HL-60 (cell line): ENCODE measurements at regions not wholly inside any gene's neighbourhood (a gene's known extent, or its start where the extent isn't known, plus 50 kb on each side); places are given as distances from the start of the nearest gene placed in this dataset.

ENCODE experiments used
- DNase-seq, 2 experiments: peaks; one replicate each; pipeline ENCODE4 v3.0.0-alpha.2; 2010 to 2020; ENCODE audit warnings: low read depth in 1 of 2, low spot score in 1 of 2
- H3K27ac ChIP-seq: fragments of 250-450 bp; sonication (Bioruptor Pico); replicated peaks from 2 replicates; pipeline ENCODE4 v1.5.1; 2020; ENCODE audit warnings: mild to moderate bottlenecking, moderate library complexity
- H3K27me3 ChIP-seq: fragments of 250-450 bp; sonication (Bioruptor Pico); 2 replicates; pipeline ENCODE4 v1.5.1; 2021; ENCODE audit warnings: mild to moderate bottlenecking, moderate library complexity; ENCODE audit not compliant: insufficient read depth, poor library complexity, severe bottlenecking
- H3K4me3 ChIP-seq: replicated peaks from 2 replicates; pipeline ENCODE4 v1.5.1; 2011; ENCODE audit warnings: mild to moderate bottlenecking, control low read depth, low read length; ENCODE audit not compliant: insufficient read depth
- CTCF ChIP-seq: IDR thresholded peaks from one replicate; pipeline ENCODE4 v1.5.1; 2011; ENCODE audit warnings: low read length, control low read depth, inconsistent platforms; ENCODE audit not compliant: insufficient read depth
- GABPA ChIP-seq: IDR thresholded peaks from 2 replicates; pipeline ENCODE4 v1.6.1; 2012; ENCODE audit warnings: low read depth
- POLR2AphosphoS5 ChIP-seq: IDR thresholded peaks from 2 replicates; pipeline ENCODE4 v1.6.1; 2012; ENCODE audit warnings: low read depth
- REST ChIP-seq: IDR thresholded peaks from 2 replicates; pipeline ENCODE4 v1.6.1; 2012; ENCODE audit warnings: low read depth; ENCODE audit not compliant: insufficient replicate concordance
- SPI1 ChIP-seq: IDR thresholded peaks from 2 replicates; pipeline ENCODE4 v1.6.1; 2012; ENCODE audit warnings: low read depth, mild to moderate bottlenecking, borderline replicate concordance

- no peak overlapping the region for H3K27ac ChIP-seq
- no peaks in the 10 kb centered on the region for H3K27me3 ChIP-seq
- no peak for DNase-seq
- no peak for TF ChIP-seq GABPA
- H3K4me3 ChIP-seq: no peak overlapping the region
Measured at GRCh38 chr10:20363684-20364083, 533.4 kb downstream of the NEBL start.

GRCh38 chr10:20355915-20356314 lies 539.7 kb downstream of the PLXDC2 start:
- no peak for DNase-seq
- TF ChIP-seq CTCF: no peak
- no peak for TF ChIP-seq REST
- no peak for TF ChIP-seq POLR2AphosphoS5
- TF ChIP-seq GABPA: no peak
- no peak for TF ChIP-seq SPI1
- H3K27me3 ChIP-seq: no peaks in the 10 kb centered on the region
- no peak overlapping the region for H3K27ac ChIP-seq
- no peak overlapping the region for H3K4me3 ChIP-seq

- no peak for DNase-seq
- TF ChIP-seq POLR2AphosphoS5 (no peak), SPI1 (no peak), CTCF (no peak)
- no peaks in the 10 kb centered on the region for H3K27me3 ChIP-seq
- no peak overlapping the region for H3K27ac ChIP-seq
- H3K4me3 ChIP-seq: no peak overlapping the region
Measured at GRCh38 chr10:20355011-20355410, 538.8 kb downstream of the PLXDC2 start.

- H3K27me3 ChIP-seq: no peaks in the 10 kb centered on the region
- TF ChIP-seq SPI1 (no peak), POLR2AphosphoS5 (no peak)
Measured at GRCh38 chr10:20354166-20354565, 537.9 kb downstream of the PLXDC2 start.

GRCh38 chr10:20350509-20350908 lies 534.3 kb downstream of the PLXDC2 start:
- Histone ChIP-seq H3K27ac (no peak overlapping the region), H3K27me3 (no peaks in the 10 kb centered on the region), H3K4me3 (no peak overlapping the region)
- DNase-seq: no peak
- TF ChIP-seq REST (no peak), CTCF (no peak), POLR2AphosphoS5 (no peak), GABPA (no peak), SPI1 (no peak)

More at GRCh38 chr10:20354166-20354565, 537.9 kb downstream of the PLXDC2 start:
- Histone ChIP-seq H3K4me3 (no peak overlapping the region), H3K27ac (no peak overlapping the region)
- no peak for DNase-seq
